ENCODE measurements at regions not wholly inside any gene's neighbourhood (a gene's known extent, or its start where the extent isn't known, plus 50 kb on each side); places are given as distances from the start of the nearest gene placed in this dataset.

GRCh38 chr11:29844031-29844430 is 172.8 kb downstream of the KCNA4 start:
- TF ChIP-seq, protein P1, sequence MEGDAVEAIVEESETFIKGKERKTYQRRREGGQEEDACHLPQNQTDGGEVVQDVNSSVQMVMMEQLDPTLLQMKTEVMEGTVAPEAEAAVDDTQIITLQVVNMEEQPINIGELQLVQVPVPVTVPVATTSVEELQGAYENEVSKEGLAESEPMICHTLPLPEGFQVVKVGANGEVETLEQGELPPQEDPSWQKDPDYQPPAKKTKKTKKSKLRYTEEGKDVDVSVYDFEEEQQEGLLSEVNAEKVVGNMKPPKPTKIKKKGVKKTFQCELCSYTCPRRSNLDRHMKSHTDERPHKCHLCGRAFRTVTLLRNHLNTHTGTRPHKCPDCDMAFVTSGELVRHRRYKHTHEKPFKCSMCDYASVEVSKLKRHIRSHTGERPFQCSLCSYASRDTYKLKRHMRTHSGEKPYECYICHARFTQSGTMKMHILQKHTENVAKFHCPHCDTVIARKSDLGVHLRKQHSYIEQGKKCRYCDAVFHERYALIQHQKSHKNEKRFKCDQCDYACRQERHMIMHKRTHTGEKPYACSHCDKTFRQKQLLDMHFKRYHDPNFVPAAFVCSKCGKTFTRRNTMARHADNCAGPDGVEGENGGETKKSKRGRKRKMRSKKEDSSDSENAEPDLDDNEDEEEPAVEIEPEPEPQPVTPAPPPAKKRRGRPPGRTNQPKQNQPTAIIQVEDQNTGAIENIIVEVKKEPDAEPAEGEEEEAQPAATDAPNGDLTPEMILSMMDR (IDR thresholded peaks at IDR 0.05) = no peak
- TF ChIP-seq POLR2AphosphoS5 (IDR thresholded peaks at IDR 0.05) = no peak
- no peak for TF ChIP-seq POLR2A (IDR thresholded peaks at IDR 0.05)

Measured in breast epithelium (tissue), 3 donors.